Vagina (tissue), 2 donors: ENCODE measurements at regions not wholly inside any gene's neighbourhood (a gene's known extent, or its start where the extent isn't known, plus 50 kb on each side); places are given as distances from the start of the nearest gene placed in this dataset.

ENCODE experiments used
- DNase-seq, 2 donors: peaks; one replicate each; pipeline ENCODE4 v3.0.0-alpha.2; 2017; ENCODE audit errors: extremely low spot score in 2 of 2
- H3K27ac ChIP-seq: fragments of 200-600 bp; sonication (generic); one replicate; pipeline ENCODE4 v1.5.1; 2019
- H3K27me3 ChIP-seq: fragments of 200-600 bp; sonication (generic); one replicate; pipeline ENCODE4 v1.5.1; 2019
- H3K36me3 ChIP-seq, 2 donors: fragments of 200-600 bp; sonication (generic); one replicate each; pipeline ENCODE4 v1.5.1; 2017 to 2019
- H3K4me1 ChIP-seq: fragments of 200-600 bp; sonication (generic); one replicate; pipeline ENCODE4 v1.5.1; 2019
- H3K4me3 ChIP-seq, 2 donors: fragments of 200-600 bp; sonication (generic); 1 replicate in 1 of 2; 2 replicates in 1 of 2; pipeline ENCODE4 v1.5.1; 2016 to 2019
- H3K9me3 ChIP-seq: fragments of 200-600 bp; sonication (generic); one replicate; pipeline ENCODE4 v1.5.1; 2019
- CTCF ChIP-seq, 3 experiments: fragments of 450-650 bp in 2 of 3; fragments of 200-600 bp in 1 of 3; sonication (generic) in 1 of 3; IDR thresholded peaks; one replicate each; pipeline ENCODE4 v1.5.1; 2017 to 2019; ENCODE audit warnings: antibody characterized with exemption in 3 of 3, mild to moderate bottlenecking in 2 of 3, moderate library complexity in 2 of 3
- POLR2A ChIP-seq, 2 donors: fragments of 450-650 bp; IDR thresholded peaks; one replicate each; pipeline ENCODE4 v1.6.1; 2017; ENCODE audit warnings: antibody characterized with exemption in 2 of 2, mild to moderate bottlenecking in 2 of 2, moderate library complexity in 2 of 2
- POLR2AphosphoS5 ChIP-seq, 2 donors: sonication (generic); formaldehyde crosslinking; IDR thresholded peaks; one replicate each; pipeline ENCODE4 v1.9.0; 2017; ENCODE audit warnings: antibody characterized with exemption in 2 of 2, mild to moderate bottlenecking in 2 of 2, low read depth in 1 of 2; ENCODE audit not compliant: insufficient read depth in 1 of 2
- intact Hi-C: fragments of 100-400 bp; cut with DNase I; formaldehyde crosslinking; loops from one replicate; pipeline ENCODE4 v1.15.1; 2023

GRCh38 chr9:129317179-129318011 is 139.3 kb upstream of the IER5L start:
- H3K4me1 ChIP-seq = peaks cover 73% of the 10 kb centered on the region
- peak in 1 of 2 donors; percentile 85 for DNase-seq

GRCh38 chr9:129316281-129317030 is 138.4 kb upstream of the IER5L start:
- peak in 1 of 2 donors; percentile 79 for DNase-seq
- Histone ChIP-seq H3K27me3 (no peaks in the 10 kb centered on the region), H3K4me3 (no peak overlapping the region), H3K9me3 (no peaks in the 10 kb centered on the region), H3K27ac (peak overlapping the region; percentile 96), H3K4me1 (peaks cover 64% of the 10 kb centered on the region), H3K36me3 (no peaks in the 10 kb centered on the region)
- intact Hi-C loops = loop anchor here (5.0 kb wide), 3 partner anchors 139 to 174 kb away; partner anchors contain the start of gene IER5L
- TF ChIP-seq POLR2A (IDR thresholded peaks at IDR 0.05) (no peak), CTCF (IDR thresholded peaks at IDR 0.05) (no peak), POLR2AphosphoS5 (IDR thresholded peaks at IDR 0.05; ENCODE audit: insufficient read depth in 1 of 2, low read depth in 1 of 2) (no peak)

More at GRCh38 chr9:129317179-129318011, 139.3 kb upstream of the IER5L start:
- TF ChIP-seq POLR2A (IDR thresholded peaks at IDR 0.05) = no peak
- no peak for TF ChIP-seq CTCF (IDR thresholded peaks at IDR 0.05)
- no peak for TF ChIP-seq POLR2AphosphoS5 (IDR thresholded peaks at IDR 0.05; ENCODE audit: insufficient read depth in 1 of 2, low read depth in 1 of 2)
- no peaks in the 10 kb centered on the region for H3K27me3 ChIP-seq
- H3K9me3 ChIP-seq = no peaks in the 10 kb centered on the region
- H3K36me3 ChIP-seq = no peaks in the 10 kb centered on the region
- peak overlapping the region; percentile 96 for H3K27ac ChIP-seq
- intact Hi-C loops = loop anchor here (5.0 kb wide), 3 partner anchors 140 to 175 kb away; partner anchors contain the start of gene IER5L
- H3K4me3 ChIP-seq = no peak overlapping the region

- TF ChIP-seq CTCF (IDR thresholded peaks at IDR 0.05) (no peak), POLR2AphosphoS5 (IDR thresholded peaks at IDR 0.05; ENCODE audit: insufficient read depth in 1 of 2, low read depth in 1 of 2) (no peak), POLR2A (IDR thresholded peaks at IDR 0.05) (no peak)
- H3K9me3 ChIP-seq = no peaks in the 10 kb centered on the region
- peak overlapping the region; percentile 96 for H3K27ac ChIP-seq
- no peak overlapping the region for H3K4me3 ChIP-seq
- intact Hi-C loops = no loop called here
- peak in 1 of 2 donors; percentile 80 for DNase-seq
- peaks cover 35% of the 10 kb centered on the region for H3K4me1 ChIP-seq
- H3K36me3 ChIP-seq = no peaks in the 10 kb centered on the region
- H3K27me3 ChIP-seq = no peaks in the 10 kb centered on the region
Observed at GRCh38 chr9:129313331-129313955, 135.4 kb upstream of the IER5L start.

GRCh38 chr9:129312251-129313122 is 134.4 kb upstream of the IER5L start:
- Histone ChIP-seq H3K36me3 (no peaks in the 10 kb centered on the region), H3K27me3 (no peaks in the 10 kb centered on the region), H3K27ac (no peak overlapping the region), H3K9me3 (no peaks in the 10 kb centered on the region), H3K4me1 (peaks cover 25% of the 10 kb centered on the region), H3K4me3 (no peak overlapping the region)
- intact Hi-C loops = no loop called here
- TF ChIP-seq POLR2A (IDR thresholded peaks at IDR 0.05) = no peak
- no peak for TF ChIP-seq CTCF (IDR thresholded peaks at IDR 0.05)
- TF ChIP-seq POLR2AphosphoS5 (IDR thresholded peaks at IDR 0.05; ENCODE audit: insufficient read depth in 1 of 2, low read depth in 1 of 2) = no peak
- DNase-seq = no peak
